GM19395 (cell line): ENCODE measurements at regions not wholly inside any gene's neighbourhood (a gene's known extent, or its start where the extent isn't known, plus 50 kb on each side); places are given as distances from the start of the nearest gene placed in this dataset.
"Not testable (repeated sequence)": the region's sequence is repeated elsewhere in the genome, so short reads cannot be mapped to it uniquely, and the experiment has no call there.

Source experiments
- ATAC-seq: cut with Tn5 transposase; IDR thresholded peaks from one replicate; pipeline ENCODE4 v1.9.1; 2021; ENCODE audit warnings: mild to moderate bottlenecking, moderate library complexity; ENCODE audit not compliant: unreplicated experiment

DNA sequence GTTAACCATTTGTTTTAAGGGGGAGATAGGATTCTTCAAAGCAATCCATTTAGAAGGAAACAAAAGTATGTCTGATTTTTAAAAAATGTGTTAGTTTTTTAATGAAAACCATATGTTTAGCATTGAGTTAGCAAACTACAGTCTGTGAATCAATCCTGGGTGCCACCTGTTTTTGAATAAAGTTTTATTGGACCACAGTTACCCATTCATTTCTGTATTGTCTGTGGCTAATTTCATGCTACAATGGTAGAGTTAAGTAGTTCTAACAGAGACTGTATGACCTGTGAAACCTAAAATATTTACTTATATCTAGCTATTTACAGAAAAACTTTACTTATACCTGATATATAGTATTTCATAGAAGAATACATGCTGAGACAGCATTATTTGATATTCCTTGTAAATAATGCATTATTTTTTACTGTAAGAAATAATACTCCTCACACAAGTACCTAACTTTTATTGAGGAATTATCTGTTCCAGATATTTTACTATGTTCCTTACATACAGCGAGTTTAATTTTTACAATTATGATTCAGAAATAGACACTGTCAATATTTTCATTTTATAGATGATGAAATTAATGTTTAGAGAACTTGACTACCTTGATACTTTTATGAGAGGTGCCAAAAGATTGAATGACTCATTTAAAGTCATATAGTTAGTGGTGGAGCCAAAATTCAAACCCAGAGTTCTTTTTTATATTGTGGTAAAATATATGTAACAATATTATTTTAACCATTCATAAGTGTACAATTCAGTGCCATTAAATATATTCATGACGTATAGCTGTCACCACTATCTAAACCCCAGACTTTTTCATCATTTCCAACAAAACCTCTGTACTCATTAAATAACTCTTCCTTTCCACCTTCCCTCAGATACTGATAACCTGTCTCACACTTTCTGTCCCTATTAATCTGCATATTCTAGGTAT, 122.0 kb downstream of the GLUD2 start:
- ATAC-seq: no peak

GRCh38 chrX:121172703-121173102, 125.3 kb downstream of the GLUD2 start:
- ATAC-seq: no peak

DNA sequence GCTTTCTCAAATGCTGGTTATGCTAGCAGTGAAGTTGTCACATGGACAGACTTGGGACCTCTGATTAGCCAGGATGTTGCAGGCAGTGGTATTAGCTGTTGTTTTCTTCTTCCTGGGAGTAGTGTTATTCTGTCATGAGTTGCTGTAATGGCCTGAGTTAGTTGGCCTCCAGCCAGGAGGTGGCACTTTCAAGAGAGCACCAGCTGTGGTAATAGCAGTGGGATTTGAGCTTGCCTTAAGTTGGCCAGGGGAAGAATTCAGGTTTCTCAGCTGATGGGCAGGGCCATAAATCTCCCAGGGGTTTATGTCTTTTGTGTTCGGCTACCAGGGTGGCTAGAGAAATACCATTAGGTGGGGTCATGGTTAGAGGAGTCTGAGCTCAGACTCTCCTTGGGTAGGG, 132.6 kb downstream of the GLUD2 start:
- no peak for ATAC-seq

DNA sequence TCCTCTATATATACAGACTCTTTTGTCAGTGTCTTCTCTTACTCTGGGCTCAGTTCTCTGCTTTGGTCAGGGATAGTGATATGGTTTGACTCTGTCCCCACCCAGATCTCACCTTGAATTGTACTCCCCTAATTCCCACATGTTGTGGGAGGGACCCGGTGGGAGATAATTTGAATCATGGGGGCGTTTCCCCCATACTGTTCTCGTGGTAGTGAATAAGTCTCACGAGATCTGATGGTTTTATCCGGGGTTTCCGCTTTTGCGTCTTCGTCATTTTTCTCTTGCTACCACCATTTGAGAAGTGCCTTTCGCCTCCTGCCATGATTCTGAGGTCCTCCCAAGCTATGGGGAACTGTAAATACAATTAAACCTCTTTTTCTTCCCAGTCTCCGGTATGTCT, 144.4 kb downstream of the GLUD2 start:
- ATAC-seq: no peak

DNA sequence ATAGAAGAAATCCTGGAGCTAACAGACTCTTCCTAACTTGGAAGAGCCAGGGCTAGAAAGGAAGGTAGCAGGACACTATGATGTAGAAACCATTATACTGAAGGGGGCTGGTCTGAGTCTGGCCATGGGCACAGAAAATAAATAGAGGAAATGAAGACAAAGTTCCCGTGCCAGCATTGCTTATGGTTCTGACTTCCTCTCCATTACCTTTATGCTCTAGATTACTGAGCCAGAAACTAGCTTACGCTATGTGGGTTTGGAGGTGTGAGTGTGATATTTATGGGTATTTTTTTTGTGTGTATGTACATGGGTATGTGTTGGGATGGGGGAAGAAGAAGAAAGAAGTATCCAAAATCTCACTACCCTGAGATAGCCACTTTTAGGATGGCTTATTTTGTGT, 148.3 kb downstream of the GLUD2 start:
- ATAC-seq: no peak

- ATAC-seq: not testable (repeated sequence)
Measured at GRCh38 chrX:121196872-121197444, 149.5 kb downstream of the GLUD2 start.

DNA sequence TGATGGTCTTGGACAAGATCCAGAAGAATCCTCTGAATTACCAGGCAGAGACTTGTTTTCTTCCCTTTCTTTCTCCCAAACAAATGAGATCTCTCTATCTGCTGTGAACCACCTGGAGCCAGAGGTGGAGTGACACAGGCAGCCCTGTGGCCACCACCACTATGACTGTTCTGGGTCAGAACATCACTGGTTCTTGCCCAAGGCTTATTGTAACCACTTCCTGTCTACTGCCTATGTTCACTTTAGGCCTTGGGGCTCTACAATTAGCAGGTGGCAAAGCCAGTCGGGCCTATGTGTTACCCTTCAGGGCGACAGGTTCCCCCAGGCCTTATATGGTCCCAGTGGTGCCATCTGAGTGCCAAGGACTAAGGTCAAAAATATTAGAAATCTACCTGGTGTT, 161.2 kb downstream of the GLUD2 start:
- no peak for ATAC-seq

- no peak for ATAC-seq
Measured at GRCh38 chrX:121216641-121217374, 169.4 kb downstream of the GLUD2 start.

DNA sequence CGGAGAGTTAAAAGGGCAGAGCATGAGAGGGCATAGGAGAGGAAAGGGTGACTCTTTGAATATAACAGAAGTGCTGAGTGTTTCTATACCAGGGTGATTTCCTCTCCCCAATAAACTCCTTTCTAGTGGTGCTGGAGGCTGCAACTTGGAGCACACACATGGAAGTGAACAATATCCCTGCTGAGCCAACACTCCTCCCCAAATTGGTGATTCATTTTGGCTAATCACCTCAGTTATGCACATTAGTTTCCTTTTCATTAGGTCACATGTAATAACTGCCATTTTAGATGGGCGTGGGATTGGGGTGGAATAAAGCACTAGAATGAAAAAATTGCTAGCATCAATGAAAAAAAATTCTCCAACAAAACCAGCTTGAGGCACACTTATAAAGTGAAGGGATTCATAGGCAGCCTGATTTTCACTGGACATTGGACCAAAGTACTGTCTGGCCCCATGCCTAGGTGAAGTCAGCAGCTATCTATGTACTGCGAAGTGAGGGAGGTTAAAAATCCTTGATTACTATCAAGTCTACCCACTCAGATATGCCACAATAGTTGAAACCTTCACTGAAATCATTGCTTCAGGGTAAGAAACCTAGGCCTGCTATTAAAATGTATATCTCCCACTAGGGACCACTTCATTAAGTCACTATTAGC, 174.0 kb downstream of the GLUD2 start:
- no peak for ATAC-seq

DNA sequence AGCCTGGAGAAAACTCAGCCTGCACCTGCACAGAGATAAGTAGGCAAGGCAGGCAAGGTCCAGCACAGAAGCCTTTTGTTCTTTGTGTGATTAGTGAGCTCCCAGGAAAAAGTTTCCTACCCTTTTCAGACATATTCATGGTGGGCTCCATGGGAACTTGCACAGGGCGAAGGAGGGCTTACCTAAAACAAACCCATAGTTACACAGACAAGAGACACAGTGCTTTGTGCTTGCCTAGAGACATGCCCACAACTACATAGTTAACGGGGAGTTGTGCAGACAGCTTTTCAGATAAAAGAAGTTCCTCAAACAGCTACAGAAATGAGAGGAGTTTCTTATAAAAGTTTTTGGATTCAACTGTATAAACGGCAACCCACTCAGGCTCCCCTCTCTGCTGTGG, 180.5 kb downstream of the GLUD2 start:
- no peak for ATAC-seq

- ATAC-seq: no peak
Measured at GRCh38 chrX:121231566-121232358, 184.4 kb downstream of the GLUD2 start.

DNA sequence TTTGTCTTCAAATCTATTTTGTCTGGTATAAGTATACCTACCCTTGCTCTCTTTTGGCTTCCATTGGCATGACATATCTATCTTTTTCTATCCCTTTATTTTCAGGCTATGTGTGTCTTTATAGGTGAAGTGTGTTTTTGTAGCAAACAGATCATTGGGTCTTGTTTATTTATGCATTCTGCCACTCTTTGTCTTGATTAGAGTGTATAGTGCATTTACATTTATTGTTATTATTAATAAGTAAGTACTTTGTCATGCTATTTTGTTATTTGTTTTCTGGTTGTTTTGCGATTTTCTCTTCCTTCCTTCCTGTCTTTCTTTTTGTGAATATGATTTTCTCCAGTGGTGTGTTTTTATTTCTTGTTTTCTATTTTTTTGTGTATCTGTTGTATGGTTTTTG, 188.6 kb downstream of the GLUD2 start:
- no peak for ATAC-seq

DNA sequence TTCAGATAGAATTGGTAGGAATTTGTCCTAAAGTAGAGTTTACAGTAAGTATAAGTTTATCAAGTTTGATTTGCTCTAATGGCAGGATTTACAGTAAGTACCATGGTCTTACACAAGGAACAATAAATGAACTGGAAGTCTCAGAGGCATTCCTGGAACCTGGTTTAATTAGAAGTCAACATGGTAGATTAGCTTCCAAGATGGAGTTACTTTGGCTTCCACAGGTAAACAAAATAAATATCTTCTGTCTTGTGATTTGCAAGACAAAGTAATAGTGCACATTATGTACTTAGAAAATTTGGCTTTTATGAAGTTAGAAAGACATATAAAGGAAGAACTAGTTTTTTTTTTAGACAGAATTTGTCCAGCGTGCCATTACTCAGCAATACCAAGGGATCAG, 190.7 kb downstream of the GLUD2 start:
- no peak for ATAC-seq

DNA sequence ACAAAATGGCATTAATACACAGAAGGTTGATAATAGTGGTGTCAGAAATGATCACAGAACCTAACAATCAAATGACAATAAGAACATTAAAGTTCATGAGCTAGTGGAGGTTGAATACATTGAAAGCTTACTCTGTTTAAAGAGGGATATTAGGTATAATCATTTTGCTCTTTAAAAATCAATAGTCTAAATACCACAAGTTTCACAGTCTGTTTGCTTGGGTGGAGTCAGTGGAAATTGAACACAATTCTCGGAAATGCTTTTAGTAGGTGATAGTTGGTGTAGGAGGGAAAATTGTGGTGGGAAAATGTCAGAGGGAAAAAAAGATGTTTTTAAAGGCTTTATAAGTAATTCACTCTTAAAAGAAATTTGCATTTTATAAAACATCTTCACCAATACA, 197.1 kb downstream of the GLUD2 start:
- no peak for ATAC-seq

DNA sequence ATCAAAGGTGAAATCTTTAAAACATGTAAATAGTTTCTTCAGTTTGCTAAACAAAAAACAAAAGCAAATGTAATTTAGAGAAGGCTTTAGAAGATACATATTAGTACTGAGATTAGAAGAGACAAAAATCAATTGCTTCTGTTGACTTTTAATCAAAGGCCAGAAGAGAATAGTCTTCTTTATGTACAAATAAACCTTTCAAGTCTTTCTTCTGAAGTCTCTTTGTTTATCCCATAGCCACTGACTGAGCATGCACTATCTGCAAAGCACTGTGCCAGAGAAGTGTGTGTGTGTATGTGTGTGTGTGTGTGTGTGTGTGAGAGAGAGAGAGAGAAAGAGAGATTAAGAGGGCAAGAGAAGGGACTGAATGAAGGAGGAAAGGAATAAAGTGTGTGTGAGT, 198.4 kb downstream of the GLUD2 start:
- ATAC-seq: no peak

DNA sequence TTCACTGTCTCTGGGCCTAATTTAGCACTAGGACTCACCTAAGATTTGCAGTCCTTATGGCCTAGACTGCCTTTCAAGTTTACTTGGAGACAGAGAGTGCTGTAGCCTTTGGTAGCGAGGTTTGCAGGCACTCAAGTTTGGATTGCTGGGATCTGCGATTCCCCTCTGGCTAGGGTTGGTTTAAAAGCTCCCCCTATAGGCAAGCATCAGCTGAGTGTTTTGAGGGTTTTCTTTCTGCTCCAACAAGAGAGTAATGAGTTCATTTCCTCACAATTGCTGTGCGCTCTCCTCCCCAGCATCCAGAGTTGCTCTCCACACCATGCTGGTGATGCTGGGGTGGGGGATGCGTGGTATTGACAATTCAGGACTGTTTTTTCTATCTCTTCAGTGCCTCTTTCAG, 206.9 kb downstream of the GLUD2 start:
- ATAC-seq: no peak

- no peak for ATAC-seq
Measured at GRCh38 chrX:121256647-121257046, 209.2 kb downstream of the GLUD2 start.

DNA sequence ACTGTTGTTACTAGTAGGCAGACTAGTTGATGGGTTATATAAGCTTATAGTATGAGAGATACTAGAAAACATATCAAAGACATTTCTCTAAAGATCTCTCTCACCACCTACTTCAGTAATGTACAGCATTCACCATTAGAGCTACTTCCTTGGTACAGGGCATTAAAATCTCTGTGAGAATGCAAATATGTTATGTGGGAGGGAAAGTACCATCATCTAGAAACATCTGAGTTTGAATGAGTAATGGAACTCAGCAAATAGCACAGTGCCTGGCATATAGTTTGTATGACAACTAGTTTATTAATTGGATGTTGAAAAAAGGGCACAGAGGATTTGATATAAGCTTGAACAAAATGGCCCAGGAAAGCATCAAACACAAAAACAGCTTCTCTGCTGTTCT, 211.1 kb downstream of the GLUD2 start:
- ATAC-seq: no peak

DNA sequence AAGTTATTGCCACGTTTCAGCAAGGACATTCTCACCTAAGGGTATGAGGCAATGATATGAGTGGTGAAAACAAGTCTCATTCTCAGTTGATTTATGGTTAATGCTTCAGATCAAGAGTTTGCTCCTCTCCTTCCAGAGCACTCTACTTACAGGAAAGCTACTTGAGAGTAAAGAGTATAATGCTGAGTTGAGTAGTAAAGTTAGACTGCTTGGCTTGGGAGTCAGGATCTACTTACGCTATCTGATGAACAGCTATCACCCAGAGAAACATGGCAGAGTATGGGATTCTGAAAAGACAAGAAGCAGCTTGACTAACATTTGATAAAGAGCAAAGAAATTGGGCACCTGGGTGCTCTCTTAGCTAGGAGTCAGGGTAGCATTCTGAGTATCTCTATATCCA, 211.8 kb downstream of the GLUD2 start:
- no peak for ATAC-seq

- no peak for ATAC-seq
Measured at GRCh38 chrX:121260596-121261240, 213.3 kb downstream of the GLUD2 start.
